HG02642 (cell line): ENCODE measurements at regions not wholly inside any gene's neighbourhood (a gene's known extent, or its start where the extent isn't known, plus 50 kb on each side); places are given as distances from the start of the nearest gene placed in this dataset.
"Not testable (repeated sequence)": the region's sequence is repeated elsewhere in the genome, so short reads cannot be mapped to it uniquely, and the experiment has no call there.

Experiments used
- ATAC-seq: cut with Tn5 transposase; IDR thresholded peaks from one replicate; pipeline ENCODE4 v1.9.1; 2021; ENCODE audit warnings: mild to moderate bottlenecking; ENCODE audit not compliant: unreplicated experiment, poor library complexity

DNA sequence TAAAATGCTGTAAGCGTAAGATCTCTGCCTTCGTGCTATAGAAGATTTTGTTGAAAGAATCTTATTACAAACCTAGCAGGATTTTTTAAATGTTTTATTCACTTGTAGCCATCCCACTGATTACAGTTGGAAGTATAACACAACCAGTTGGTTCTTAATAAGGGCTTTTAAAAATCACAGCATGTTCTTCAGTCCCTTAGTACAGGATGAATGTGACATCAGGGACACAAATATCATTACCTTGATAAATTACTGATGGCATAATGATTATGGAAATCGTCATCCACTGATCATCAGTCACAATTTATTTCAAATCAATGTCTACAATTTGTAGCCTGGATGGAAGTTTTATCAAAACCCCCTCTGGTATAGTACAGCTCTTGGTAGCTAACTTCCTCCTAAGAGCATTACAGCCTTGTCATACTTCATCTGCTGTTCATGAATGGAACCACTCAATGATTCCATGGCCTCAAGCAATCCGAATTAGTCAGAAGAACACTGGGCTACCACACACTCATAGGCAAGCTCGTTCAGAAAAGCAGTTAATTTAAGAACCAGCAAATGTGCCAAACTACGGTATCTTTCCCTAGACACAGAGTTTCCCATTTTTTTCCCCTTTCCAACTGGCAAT, 389.2 kb upstream of the TENM3 start:
- ATAC-seq, result no peak

GRCh38 chr4:181855307-181855706, 387.9 kb upstream of the TENM3 start:
- ATAC-seq, result no peak

- not testable (repeated sequence) for ATAC-seq
Measured at GRCh38 chr4:181857471-181857870, 385.7 kb upstream of the TENM3 start.

DNA sequence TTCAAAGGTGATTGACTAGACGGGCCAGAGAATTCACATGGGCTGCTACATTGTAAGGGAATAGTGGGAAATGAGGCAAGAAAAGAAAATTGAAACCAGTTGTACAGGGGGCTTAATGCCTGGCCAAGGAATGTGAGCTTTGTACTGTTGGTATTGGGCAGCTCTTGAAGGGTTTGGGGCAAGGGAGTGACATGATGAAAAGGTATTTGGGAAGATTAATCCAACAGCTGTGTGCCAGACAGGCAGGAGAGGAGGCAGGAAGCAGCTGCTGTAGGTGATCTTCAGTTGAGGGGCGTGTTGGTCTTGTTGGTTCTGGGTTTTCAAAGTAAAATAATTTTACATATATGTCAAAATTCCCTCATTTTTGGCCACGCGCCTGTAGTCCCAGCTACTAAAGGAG, 384.5 kb upstream of the TENM3 start:
- ATAC-seq, result no peak

- ATAC-seq, result no peak
Measured at GRCh38 chr4:181859439-181859838, 383.8 kb upstream of the TENM3 start.

DNA sequence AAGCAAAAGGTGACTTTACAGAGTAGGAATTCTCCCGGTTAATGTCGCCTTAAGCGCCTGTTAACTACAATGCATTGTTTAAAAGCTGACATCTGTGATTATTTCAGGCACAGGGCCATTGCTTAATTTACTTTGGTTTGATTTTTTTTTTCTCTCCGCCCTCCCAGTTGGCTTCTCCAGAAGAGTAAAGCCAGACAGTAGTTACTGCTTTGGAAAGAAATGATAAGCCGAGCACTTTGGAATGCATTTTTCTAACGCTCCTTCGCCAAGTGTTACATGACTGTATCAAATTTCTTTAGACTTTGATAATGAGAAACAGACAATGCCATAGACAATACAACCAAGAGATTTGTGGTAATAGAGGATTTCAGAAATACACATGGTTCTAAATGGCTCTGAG, 383.0 kb upstream of the TENM3 start:
- no peak for ATAC-seq

- ATAC-seq, result no peak
Measured at GRCh38 chr4:181860668-181861067, 382.5 kb upstream of the TENM3 start.

GRCh38 chr4:181863856-181864255, 379.3 kb upstream of the TENM3 start:
- no peak for ATAC-seq

GRCh38 chr4:181870326-181870725, 372.9 kb upstream of the TENM3 start:
- no peak for ATAC-seq

DNA sequence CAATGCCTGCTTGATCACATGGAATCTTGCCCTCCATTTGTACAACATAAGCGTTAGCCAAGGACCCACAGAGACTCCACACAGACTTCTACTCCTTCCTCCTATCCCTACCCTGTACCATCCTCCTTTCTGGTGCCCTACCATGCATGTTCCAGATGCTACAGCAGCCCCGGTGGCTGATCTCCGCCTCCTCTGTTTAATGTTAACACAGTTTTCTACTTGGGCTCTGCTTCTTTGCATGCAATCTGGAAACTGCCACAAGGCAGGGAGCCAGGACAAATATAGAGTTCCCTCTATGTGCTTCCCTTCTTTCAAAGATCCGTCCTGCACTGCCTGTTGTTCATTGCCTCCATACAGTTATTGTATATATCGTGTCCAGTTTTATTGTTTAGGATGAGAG, 368.6 kb upstream of the TENM3 start:
- no peak for ATAC-seq

DNA sequence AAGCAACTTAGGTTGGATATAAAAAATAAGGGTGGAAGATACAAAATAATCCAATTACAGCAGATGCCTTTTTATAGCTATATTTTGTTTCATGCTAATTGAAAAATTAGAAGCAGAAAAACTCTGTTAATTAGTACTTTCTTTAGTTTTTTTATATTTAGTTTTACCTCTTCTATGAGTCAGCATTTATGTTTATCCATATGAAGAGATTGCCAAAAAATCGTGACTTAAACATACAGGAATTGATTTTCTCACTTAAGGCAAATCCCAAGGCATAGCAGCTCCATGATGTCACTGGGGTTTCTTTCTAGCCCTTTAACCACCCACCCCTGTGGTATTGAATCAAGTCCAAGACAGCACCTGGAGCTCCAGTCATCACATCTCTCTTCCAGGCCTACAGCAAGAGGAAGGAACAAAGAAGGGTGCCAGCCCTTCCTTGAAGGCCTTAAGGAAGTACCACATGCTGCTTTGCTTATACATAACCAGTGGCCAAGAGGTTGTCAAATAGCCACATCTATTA, 365.8 kb upstream of the TENM3 start:
- no peak for ATAC-seq

DNA sequence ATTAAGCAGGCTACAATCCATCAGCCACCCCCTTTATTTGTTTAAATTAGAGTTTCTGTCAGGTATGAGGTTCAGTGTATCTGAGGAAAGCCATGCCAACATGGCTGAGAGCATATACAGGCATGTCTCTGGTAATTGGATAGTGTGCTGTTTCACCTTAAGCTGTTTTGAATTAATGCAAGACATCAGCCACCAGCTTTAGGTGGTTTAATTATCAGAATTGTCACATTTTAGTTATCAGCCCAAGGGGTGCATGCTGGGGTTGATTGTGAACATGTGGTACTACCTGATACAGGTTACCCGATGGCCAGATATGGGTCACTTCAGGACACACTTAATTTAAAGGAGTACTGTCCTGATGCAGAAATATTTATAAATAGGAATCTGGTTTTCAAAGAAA, 353.2 kb upstream of the TENM3 start:
- no peak for ATAC-seq

- ATAC-seq, result no peak
Measured at GRCh38 chr4:181890911-181891310, 352.3 kb upstream of the TENM3 start.

GRCh38 chr4:181896614-181897013, 346.6 kb upstream of the TENM3 start:
- ATAC-seq, result no peak

DNA sequence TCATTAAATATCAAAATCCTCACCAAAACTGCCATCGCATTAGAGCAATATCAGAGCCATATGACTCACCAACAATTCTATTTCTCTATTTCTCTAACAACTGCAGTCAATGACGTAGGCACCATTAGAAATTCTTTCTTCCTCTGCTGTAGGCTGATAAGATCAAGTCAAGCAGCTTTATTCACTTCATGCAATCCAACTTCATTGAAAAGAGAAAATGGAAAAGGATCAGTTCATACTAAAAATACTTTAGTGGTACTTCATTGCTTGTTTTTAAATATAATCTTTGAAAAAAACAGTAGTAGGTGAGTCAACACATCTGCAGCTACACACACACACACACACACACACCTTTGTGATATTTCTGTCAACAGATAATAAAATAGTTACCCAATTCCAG, 345.3 kb upstream of the TENM3 start:
- no peak for ATAC-seq

- not testable (repeated sequence) for ATAC-seq
Measured at GRCh38 chr4:181902404-181902803, 340.8 kb upstream of the TENM3 start.

DNA sequence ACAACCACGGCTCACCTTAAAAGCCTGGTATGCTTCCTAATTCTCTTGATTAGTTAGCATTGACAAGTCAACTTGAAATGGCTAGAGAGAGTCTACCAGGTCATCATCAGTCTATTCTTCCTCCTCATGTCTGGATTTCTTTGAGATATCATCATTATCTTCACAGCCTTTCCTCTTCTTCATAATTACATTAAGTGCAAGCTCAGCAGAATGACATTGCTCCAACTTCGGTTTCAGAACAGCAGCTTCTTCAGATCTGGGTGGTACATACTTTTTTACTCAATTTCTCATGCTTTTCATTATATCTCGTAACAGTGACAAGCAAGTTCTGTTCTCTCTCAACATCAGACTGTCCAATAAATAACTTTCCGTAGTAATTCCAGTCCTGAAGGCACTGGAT, 337.5 kb upstream of the TENM3 start:
- ATAC-seq, result no peak

DNA sequence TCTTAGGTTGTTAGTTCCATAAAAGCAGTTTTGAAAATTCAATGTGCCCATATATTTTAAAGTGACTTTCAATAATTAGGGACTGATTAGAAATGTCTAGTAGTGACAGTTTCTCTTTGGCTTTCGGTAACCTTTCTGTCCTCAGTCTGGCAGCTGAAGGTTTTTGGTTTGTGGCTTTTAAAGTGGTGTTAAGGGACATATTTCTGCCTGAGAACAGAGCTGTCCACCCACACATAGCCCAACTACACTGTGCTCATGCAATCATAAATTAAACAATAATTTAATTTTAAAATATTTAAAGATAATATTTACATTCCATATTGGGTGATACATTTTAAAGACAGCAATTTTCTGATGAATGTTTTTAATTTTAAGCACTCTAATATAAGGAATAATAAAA, 335.0 kb upstream of the TENM3 start:
- ATAC-seq, result no peak

- no peak for ATAC-seq
Measured at GRCh38 chr4:181909368-181909767, 333.8 kb upstream of the TENM3 start.

DNA sequence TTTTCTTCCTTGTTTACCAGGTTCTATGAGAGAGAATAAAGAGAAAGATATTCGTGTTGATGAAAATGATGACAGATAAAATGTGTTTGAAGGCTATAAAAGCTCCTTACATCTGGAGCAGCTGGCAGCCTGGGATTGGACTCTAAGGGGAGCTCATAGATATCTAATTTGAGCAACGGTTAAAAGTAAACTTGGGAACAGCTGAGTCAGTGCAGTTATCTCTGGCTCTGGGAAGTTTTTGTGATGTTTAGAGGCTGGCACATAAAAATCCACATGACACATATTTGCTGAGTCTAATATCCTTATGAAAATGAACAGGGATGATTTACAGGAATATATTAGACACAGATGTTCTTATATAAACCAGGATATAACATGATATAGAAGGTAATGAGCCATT, 331.8 kb upstream of the TENM3 start:
- no peak for ATAC-seq

- ATAC-seq, result no peak
Measured at GRCh38 chr4:181933471-181933870, 309.7 kb upstream of the TENM3 start.

- no peak for ATAC-seq
Measured at GRCh38 chr4:181938631-181939030, 304.6 kb upstream of the TENM3 start.
